ENCODE measurements at regions not wholly inside any gene's neighbourhood (a gene's known extent, or its start where the extent isn't known, plus 50 kb on each side); places are given as distances from the start of the nearest gene placed in this dataset.
"Not testable (repeated sequence)": the region's sequence is repeated elsewhere in the genome, so short reads cannot be mapped to it uniquely, and the experiment has no call there.

DNA sequence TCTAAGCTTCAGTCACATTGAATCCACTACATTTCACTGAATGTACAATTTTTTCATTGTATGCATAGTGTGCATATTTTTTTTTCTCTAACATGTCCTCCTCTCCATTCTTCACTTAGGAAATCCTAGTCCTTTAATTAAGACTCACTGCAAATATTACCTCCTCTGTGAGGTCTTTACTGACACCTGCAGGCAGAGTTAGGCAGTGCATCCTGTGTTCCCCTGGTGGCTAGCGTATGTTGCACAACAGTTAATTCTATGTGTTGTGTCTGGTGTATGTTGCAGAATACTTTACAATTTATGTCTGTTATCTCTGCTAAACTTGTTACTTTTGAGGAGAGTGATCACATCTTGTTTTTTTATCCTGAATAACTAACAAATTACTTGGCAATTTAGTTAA, 82.7 kb upstream of the NBPF20 start:
- H3K36me3 ChIP-seq; H3K9me3 ChIP-seq; H3K27me3 ChIP-seq; H3K27ac ChIP-seq; DNase-seq; intact Hi-C loops (cut with DNase I); H3K4me3 ChIP-seq; H3K4me1 ChIP-seq (ENCODE audit: insufficient read depth): not testable (repeated sequence)
- WGBS, 3 donors: no CpG with 5 or more reads among the region's 1 CpG

DNA sequence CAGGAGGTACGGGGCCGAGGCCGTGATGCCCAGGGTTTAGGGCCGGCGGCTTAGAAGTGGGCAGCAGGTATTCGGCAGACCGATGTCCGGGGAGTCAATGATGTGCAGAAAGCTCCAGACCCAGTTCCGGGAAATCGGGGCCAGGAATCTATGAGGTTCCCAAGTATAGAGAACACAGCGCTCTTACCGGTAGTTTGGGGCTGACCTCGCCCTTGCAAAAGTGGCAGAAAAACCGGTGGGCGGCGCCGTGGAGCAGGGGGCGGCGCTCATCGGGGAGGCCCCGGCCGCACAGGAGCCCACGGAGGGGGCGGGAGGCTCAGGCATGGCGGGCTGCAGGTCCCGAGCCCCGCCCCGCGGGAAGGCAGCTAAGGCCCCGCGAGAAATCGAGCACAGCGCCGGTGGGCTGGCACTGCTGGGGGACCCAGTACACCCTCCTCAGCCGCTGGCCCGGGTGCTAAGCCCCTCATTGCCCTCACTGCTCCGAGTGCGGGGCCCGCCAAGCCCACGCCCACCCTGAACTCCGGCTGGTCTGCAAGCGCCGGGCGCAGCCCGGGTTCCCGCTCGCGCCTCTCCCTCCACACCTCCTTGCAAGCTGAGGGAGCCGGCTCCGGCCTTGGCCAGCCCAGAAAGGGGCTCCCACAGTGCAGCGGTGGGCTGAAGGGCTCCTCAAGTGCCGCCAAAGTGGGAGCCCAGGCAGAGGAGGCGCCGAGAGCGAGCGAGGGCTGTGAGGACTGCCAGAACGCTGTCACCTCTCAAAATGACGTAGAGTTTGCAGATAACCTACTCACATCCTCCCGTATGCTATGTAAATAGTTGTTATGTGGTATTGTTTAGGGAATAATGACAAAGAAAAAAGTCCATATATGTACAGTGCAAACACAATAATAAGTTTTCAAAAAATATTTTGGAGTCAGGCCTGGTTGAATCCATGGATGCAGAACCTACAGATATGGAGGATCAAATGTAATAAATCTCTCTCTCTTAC, 80.6 kb upstream of the NBPF20 start:
- DNase-seq; H3K27ac ChIP-seq; H3K4me3 ChIP-seq; H3K4me1 ChIP-seq (ENCODE audit: insufficient read depth); H3K9me3 ChIP-seq; H3K27me3 ChIP-seq; intact Hi-C loops (cut with DNase I); H3K36me3 ChIP-seq: not testable (repeated sequence)
- 24 to 32% (median 29%) methylated on average over 2 to 7 of the region's 59 CpGs for WGBS, 3 donors

DNA sequence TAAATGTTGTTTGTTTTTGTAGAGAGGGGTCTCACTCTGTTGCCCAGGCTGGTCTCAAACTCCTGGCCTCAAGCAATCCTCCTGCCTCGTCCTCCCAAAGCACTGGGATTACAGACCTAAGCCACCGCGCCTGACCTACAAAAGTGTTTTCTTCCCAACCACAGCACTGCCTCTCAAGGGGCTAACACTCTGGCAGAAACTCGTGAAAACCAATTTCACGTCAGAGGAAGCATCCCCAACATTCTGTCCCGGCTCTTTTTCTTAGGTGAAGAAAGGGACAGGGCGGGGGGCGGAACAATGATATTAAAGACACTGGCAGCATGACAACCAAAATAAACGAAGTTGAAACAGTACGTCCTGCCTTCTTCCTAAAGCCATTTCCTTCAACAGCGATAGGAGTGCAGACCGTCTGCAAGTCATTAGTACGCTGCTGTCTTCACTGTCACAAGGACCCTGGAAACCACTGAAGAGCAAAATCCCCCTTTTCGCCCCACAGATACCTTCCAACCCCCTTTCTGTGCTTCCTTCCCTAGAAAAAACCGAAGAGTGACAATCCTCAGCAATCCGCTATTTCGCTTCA, 79.5 kb upstream of the NBPF20 start:
- DNase-seq; H3K9me3 ChIP-seq; H3K4me1 ChIP-seq (ENCODE audit: insufficient read depth); H3K27me3 ChIP-seq; H3K36me3 ChIP-seq; H3K4me3 ChIP-seq; H3K27ac ChIP-seq; intact Hi-C loops (cut with DNase I): not testable (repeated sequence)
- no CpG with 5 or more reads among the region's 17 CpGs for WGBS, 3 donors

DNA sequence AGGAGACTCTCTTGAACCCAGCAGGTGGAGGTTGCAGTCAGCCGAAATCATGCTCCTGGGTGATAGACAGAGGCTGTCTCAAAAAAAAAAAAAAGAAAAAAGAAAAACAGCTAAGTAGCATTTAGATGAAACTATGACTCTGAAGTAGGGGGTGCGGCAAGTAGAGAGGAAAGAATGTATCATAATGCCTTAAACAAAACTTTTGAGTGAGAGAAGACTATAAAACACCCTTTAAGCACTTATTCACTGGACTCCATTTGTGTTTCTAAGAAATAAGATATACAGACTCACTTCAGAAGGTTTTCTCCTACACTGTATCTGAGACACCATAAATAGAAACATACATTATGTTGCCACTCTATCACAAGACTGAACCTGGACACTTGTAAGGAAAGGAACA, 78.9 kb upstream of the NBPF20 start:
- H3K36me3 ChIP-seq; H3K27me3 ChIP-seq; H3K4me1 ChIP-seq (ENCODE audit: insufficient read depth); H3K4me3 ChIP-seq; DNase-seq; H3K9me3 ChIP-seq; H3K27ac ChIP-seq; intact Hi-C loops (cut with DNase I): not testable (repeated sequence)
- WGBS, 3 donors: no CpG with 5 or more reads among the region's 2 CpGs

DNA sequence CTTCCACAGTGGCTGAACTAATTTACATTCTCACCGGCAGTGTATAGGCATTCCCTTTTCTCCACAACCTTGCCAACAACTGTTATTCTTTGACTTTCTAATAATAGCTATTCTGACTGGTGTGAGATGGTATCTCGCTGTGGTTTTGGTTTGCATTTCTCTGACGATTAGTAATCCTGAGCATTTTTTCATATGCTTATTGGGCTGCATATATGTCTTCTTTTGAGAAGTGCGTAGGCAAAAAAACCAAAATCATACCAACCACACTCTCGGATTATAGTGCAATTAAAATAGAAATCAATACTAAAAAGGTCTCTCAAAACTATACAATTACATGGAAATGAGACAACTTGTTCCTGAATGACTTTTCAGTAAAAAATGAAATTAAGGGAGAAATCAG, 74.8 kb upstream of the NBPF20 start:
- intact Hi-C loops (cut with DNase I); H3K4me1 ChIP-seq (ENCODE audit: insufficient read depth); DNase-seq; H3K27ac ChIP-seq; H3K27me3 ChIP-seq; H3K36me3 ChIP-seq; H3K4me3 ChIP-seq; H3K9me3 ChIP-seq: not testable (repeated sequence)
- WGBS, 3 donors: no CpG with 5 or more reads among the region's 5 CpGs

DNA sequence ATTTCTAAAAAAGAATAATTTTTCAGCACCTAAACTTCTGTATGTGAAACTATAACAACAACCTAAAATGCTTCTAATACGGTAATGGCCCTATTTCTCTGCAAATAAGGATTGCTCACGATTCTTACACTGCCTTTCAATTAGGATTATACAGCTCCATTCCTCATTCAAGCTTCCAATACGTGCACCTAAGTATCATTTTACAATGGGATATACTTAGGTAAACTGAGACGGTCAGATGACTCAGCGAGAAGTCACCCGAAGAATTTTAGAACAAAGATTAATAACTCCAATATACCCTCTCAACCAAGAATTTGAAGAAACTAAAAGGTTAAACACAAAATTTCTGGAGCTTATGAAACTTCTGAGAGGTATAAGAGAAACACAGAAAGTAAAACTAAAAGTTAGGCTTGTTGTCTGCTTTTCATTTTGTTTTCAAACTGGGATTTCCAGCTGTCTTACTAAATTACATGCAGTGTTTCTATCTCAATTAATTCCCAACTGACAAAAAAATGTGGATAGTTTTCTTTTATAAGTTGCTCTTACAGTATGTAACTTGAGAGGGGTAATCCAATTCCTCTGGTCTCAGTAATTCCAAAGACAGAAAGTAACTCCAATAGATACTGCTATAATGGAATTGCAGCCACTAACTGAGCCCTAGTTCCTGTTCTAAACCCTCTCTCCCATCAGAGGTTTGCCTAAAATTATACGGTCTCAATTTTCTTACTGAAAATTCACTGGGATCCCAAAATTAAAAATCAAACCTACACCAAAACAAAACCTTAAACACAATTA, 69.9 kb upstream of the NBPF20 start:
- intact Hi-C loops (cut with DNase I): not testable (repeated sequence)
- WGBS, 3 donors: 50 to 60% (median 51%) methylated on average over 3 to 4 of the region's 7 CpGs

DNA sequence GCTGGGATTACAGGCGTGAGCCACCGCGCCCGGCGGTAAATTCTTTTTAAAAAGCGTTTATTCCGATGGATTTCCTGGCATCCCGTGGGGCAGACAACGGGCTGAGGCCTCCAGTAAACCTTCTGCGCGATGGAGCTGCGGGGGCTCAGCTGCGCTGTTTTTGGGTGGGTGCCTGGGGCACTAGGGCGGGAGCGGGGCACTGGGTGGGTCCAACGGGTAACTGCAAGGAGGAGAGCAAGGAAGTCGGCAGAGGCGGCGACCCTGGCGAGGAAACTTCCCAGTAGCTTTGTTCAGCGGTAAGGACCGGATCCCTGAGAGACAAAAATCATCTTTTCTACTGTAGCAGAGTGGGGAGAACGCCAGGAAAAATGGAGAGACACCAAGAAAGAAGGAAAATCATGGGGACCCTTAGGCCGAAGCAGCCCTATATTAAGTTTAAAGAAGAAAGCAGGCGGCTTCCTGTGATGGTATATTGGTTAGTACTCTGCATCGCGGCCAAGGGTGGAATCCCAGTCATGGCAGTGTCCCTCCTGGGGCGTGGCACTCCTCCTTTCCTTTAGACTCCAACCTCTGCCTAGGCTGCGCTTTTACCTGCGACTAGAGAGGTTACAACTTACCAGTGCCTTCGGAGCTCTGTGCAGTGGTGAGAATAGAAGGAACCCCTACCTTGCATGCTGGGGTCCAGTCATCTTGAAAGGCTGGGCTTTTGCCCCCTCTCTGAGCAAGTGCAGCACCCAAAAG, 63.0 kb upstream of the NBPF20 start:
- H3K4me1 ChIP-seq (ENCODE audit: insufficient read depth); intact Hi-C loops (cut with DNase I); H3K4me3 ChIP-seq; H3K36me3 ChIP-seq; H3K9me3 ChIP-seq; H3K27ac ChIP-seq; DNase-seq; H3K27me3 ChIP-seq: not testable (repeated sequence)
- 23% methylated on average over 10 of the region's 31 CpGs; no CpG with 5 or more reads in 2 of the 3 donors for WGBS, 3 donors

More for the DNA sequence above, 69.9 kb upstream of the NBPF20 start:
- DNase-seq; H3K36me3 ChIP-seq; H3K4me1 ChIP-seq (ENCODE audit: insufficient read depth); H3K4me3 ChIP-seq; H3K27me3 ChIP-seq; H3K9me3 ChIP-seq; H3K27ac ChIP-seq: not testable (repeated sequence)

DNA sequence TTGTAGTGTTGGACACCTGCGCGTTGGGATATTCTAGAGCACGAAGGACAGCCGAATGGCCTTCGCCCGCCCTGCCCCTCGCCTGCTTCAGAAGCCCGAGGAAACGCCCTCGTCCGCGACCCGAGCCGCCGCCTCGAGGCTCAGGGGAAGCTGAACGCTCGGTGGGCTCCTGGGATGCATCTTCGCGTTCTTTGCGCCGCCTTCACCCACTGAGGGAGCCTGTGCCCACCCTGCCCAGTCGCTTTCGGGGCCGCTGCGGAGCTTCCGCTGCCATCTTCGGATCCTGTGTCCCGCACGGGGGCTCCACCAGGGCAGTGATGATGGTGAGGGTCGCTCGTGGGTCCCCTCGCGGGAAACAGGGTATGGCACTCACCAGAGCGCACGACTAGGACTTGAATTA, 61.8 kb upstream of the NBPF20 start:
- intact Hi-C loops (cut with DNase I); H3K4me1 ChIP-seq (ENCODE audit: insufficient read depth); H3K4me3 ChIP-seq; H3K36me3 ChIP-seq; H3K27me3 ChIP-seq; H3K27ac ChIP-seq; DNase-seq; H3K9me3 ChIP-seq: not testable (repeated sequence)
- 0 to 5% (median 1%) methylated on average over 5 to 34 of the region's 36 CpGs for WGBS, 3 donors

DNA sequence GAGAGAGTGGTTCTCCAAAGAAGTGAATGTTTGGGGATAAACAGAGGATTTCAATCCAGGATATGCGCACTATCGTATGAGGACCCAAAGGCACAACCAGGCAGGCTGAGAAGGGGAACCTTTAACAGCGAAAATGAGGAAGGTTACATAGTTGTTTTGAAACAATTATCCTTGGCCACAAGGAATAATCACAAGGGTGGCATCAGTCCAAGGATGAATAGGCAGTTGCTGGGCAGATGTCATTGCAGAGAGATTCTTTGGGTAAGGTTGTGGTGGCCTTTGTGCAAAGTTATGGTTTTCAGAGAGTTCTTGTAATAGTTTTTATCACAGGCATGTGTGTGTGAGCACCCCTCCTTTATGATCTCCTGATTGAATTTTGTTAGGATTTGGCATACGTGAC, 58.9 kb upstream of the NBPF20 start:
- intact Hi-C loops (cut with DNase I); H3K27me3 ChIP-seq; DNase-seq; H3K4me3 ChIP-seq; H3K9me3 ChIP-seq; H3K36me3 ChIP-seq; H3K27ac ChIP-seq; H3K4me1 ChIP-seq (ENCODE audit: insufficient read depth): not testable (repeated sequence)
- 67 to 85% (median 76%) methylated on average over 2 to 4 of the region's 4 CpGs for WGBS, 3 donors

DNA sequence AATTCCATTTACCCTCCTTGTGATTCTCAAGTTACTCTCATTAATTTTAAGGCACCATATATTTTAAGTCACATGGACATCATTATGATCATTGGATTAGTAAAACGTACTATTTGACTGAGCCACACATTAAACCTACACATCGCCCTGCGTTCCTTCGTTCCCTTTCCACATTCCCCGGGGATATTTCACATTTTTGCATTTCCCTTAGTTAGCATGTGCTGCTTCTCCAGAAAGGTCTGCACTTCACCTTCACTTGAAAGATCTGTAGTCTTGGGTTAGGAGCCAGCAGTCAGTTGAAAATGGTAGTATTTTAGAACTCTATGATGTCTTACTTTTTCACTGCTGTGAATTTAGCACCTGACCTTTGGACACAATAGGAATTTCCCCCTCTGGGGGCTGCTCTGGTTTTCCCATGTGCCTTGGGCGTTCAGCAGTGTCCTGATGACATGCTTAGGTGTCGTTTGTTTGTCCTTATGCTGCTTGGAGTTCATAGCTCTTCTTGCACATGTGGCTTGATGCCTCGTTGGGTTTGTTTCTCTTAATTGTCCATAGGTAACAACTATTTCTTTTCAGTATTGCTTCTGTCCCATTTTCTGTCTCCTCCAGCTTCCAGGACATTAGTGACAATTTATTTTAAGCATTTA, 56.9 kb upstream of the NBPF20 start:
- intact Hi-C loops (cut with DNase I); H3K36me3 ChIP-seq: not testable (repeated sequence)
- 27 to 34% (median 33%) methylated on average over 7 to 8 of the region's 8 CpGs for WGBS, 3 donors

DNA sequence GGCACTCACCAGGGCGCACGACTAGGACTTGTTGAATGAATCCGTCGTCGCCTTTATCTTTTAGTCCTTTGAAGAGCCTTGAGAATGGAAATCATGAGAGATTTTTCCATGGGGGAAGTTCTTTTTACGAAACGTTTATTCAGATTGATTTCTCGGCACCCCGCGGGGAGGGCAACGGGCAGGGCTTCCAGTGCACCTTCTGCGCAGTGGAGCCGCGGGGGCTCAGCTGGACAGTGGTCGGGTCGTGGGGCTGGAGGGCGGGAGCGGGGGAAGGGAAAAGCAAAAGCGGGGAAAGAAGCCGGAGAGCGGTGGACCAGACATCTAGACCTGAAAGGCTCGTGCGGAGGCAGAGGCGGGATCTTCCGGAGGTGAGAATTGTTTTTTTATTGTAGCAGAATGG, 50.6 kb upstream of the NBPF20 start:
- 2% methylated on average over 20 to 25 of the region's 25 CpGs for WGBS, 3 donors
- H3K4me3 ChIP-seq; H3K4me1 ChIP-seq (ENCODE audit: insufficient read depth); DNase-seq; H3K36me3 ChIP-seq; intact Hi-C loops (cut with DNase I); H3K27ac ChIP-seq; H3K27me3 ChIP-seq; H3K9me3 ChIP-seq: not testable (repeated sequence)

More for the DNA sequence above, 56.9 kb upstream of the NBPF20 start:
- H3K27ac ChIP-seq; H3K9me3 ChIP-seq; H3K27me3 ChIP-seq; H3K4me1 ChIP-seq (ENCODE audit: insufficient read depth); DNase-seq; H3K4me3 ChIP-seq: not testable (repeated sequence)

Measured in ovary (tissue), 7 donors.